ENCODE measurements at regions not wholly inside any gene's neighbourhood (a gene's known extent, or its start where the extent isn't known, plus 50 kb on each side); places are given as distances from the start of the nearest gene placed in this dataset.
"Not testable (repeated sequence)": the region's sequence is repeated elsewhere in the genome, so short reads cannot be mapped to it uniquely, and the experiment has no call there.

GRCh38 chr1:192907545-192908243 is 98.9 kb downstream of the RGS2 start:
- no peak for DNase-seq

GRCh38 chr1:192911896-192912656 is 103.2 kb downstream of the RGS2 start:
- not testable (repeated sequence) for DNase-seq

- no peak for DNase-seq
Measured at GRCh38 chr1:192913683-192914082, 104.8 kb downstream of the RGS2 start.

GRCh38 chr1:192914092-192914491 is 105.3 kb downstream of the RGS2 start:
- no peak for DNase-seq

GRCh38 chr1:192914696-192915095 is 105.9 kb downstream of the RGS2 start:
- no peak for DNase-seq

- DNase-seq: no peak
Measured at GRCh38 chr1:192916021-192916420, 107.2 kb downstream of the RGS2 start.

GRCh38 chr1:192918259-192918658 is 109.4 kb downstream of the RGS2 start:
- DNase-seq: no peak

- no peak for DNase-seq
Measured at GRCh38 chr1:192920412-192920811, 111.6 kb downstream of the RGS2 start.

GRCh38 chr1:192925609-192926008 is 116.8 kb downstream of the RGS2 start:
- no peak for DNase-seq

- DNase-seq: no peak
Measured at GRCh38 chr1:192926736-192927135, 117.9 kb downstream of the RGS2 start.

- DNase-seq: no peak
Measured at GRCh38 chr1:192927496-192927895, 118.7 kb downstream of the RGS2 start.

- DNase-seq: no peak
Measured at GRCh38 chr1:192929597-192929996, 120.8 kb downstream of the RGS2 start.

- peak in 1 of 5 experiments; percentile 24 for DNase-seq
Measured at GRCh38 chr1:192933744-192934143, 124.9 kb downstream of the RGS2 start.

- DNase-seq: peak in 2 of 5 experiments; percentile 33 to 85
Measured at GRCh38 chr1:192936313-192937018, 122.7 kb downstream of the UCHL5 start.

- no peak for DNase-seq
Measured at GRCh38 chr1:192937128-192937527, 122.0 kb downstream of the UCHL5 start.

- no peak for DNase-seq
Measured at GRCh38 chr1:192939440-192939839, 119.7 kb downstream of the UCHL5 start.

GRCh38 chr1:192940658-192941057 is 118.5 kb downstream of the UCHL5 start:
- DNase-seq: no peak

GRCh38 chr1:192941722-192942411 is 117.3 kb downstream of the UCHL5 start:
- no peak for DNase-seq

GRCh38 chr1:192943108-192943507 is 116.1 kb downstream of the UCHL5 start:
- DNase-seq: no peak

GRCh38 chr1:192943522-192943921 is 115.6 kb downstream of the UCHL5 start:
- no peak for DNase-seq

- no peak for DNase-seq
Measured at GRCh38 chr1:192945390-192946130, 113.6 kb downstream of the UCHL5 start.

- DNase-seq: no peak
Measured at GRCh38 chr1:192949783-192950182, 109.4 kb downstream of the UCHL5 start.
